ENCODE measurements at regions not wholly inside any gene's neighbourhood (a gene's known extent, or its start where the extent isn't known, plus 50 kb on each side); places are given as distances from the start of the nearest gene placed in this dataset.

- no peak for TF ChIP-seq CTCF (IDR thresholded peaks at IDR 0.05 in 8 of 11, conservative IDR thresholded peaks at IDR 0.05 in 3 of 11)
- no peak for TF ChIP-seq POLR2A (IDR thresholded peaks at IDR 0.05)
These were observed 74.6 kb upstream of the AP1S2 start for GRCh38 chrX:15929194-15929593.
